ENCODE measurements at regions not wholly inside any gene's neighbourhood (a gene's known extent, or its start where the extent isn't known, plus 50 kb on each side); places are given as distances from the start of the nearest gene placed in this dataset.
A peak's percentile ranks its signal among the peaks of the same experiment; 100 is the strongest.

DNA sequence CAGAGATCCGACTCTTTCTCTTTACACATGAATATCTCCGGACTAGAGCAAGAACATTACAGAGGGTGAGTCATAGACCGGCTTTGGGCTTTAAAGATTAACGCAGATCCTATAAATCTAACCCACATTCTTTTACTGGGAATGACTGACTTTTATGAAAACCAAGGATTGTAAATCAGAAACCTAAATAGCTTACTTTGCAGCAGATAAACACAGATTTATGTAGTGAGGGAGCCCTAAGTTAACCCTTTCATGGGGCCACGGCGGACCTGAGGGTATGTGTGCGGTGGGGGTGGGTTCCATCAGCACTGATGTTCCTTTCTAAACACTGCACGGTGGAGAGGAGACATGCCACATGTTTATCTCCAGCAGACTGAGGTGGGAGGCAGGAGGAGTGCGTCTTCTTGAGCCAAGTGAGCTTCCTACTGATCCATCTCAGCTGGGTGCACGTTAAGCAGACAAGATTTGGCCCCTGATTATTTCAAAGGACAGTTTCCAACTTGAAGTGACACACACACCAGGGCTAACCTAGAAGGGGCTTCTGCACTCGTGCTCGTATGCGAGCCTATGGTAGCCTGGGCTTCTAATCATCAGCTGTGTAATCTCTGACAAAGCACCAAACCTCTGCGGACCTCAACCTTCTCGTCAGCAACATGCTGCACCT lies 127.6 kb downstream of the WDR11 start:
- no peaks in the 10 kb centered on the region for H3K4me1 Mint-ChIP-seq
- no peaks in the 10 kb centered on the region for H3K36me3 Mint-ChIP-seq (ENCODE audit: low read depth)
- no peaks in the 10 kb centered on the region for H3K9me3 Mint-ChIP-seq
- H3K27me3 Mint-ChIP-seq: peaks cover 33% of the 10 kb centered on the region
- no peak overlapping the region for H3K4me3 Mint-ChIP-seq
- DNase-seq: no peak
- intact Hi-C loops (cut with micrococcal nuclease): no loop called here
- no peak overlapping the region for H3K27ac Mint-ChIP-seq

DNA sequence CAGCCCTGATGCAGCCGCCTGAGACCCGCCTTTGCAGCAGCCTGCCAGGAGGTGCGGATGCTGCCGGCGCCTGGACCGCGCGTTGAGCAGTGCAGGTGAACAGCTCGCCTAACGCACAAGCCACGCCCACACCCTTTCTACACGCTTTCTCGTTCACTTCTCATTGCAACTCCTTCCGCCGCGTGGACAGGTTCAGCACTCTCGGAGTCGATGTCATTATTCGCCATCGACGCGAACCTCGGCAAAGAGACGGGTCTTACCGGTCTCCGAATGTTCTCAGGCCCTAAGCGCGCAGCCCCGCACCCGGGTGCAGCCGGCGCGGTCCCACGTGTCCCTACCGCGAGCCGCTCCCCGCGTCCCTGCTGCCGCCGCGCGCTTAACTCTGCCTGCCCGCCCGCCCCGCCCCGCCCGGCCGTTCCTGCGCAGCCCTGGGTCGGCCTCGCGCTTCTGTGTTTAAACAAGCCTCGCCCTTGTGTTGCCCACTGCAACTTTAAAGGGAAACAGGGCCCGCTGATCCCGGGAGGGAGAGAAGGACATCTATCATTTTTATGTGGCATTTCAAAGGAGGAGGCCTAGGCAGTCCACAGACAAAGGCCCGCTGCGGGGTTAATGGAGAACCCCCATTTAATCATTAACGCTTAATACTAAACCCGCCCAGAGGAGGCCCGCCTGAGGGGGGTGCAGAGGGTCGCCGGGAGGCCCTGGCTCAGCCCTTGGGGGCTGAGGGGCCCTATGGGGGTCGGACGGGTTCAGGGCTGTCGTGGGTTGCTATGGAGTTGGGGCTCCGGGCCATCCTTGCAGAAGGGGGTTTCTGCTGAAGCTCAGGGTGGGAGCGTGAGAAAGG lies 128.5 kb downstream of the WDR11 start:
- no peak overlapping the region for H3K27ac Mint-ChIP-seq
- intact Hi-C loops (cut with micrococcal nuclease): no loop called here
- H3K27me3 Mint-ChIP-seq: peaks cover 33% of the 10 kb centered on the region
- peak overlapping the region; percentile 25 for H3K4me3 Mint-ChIP-seq
- peak; percentile 64 for DNase-seq
- no peaks in the 10 kb centered on the region for H3K4me1 Mint-ChIP-seq
- no peaks in the 10 kb centered on the region for H3K36me3 Mint-ChIP-seq (ENCODE audit: low read depth)
- no peaks in the 10 kb centered on the region for H3K9me3 Mint-ChIP-seq

DNA sequence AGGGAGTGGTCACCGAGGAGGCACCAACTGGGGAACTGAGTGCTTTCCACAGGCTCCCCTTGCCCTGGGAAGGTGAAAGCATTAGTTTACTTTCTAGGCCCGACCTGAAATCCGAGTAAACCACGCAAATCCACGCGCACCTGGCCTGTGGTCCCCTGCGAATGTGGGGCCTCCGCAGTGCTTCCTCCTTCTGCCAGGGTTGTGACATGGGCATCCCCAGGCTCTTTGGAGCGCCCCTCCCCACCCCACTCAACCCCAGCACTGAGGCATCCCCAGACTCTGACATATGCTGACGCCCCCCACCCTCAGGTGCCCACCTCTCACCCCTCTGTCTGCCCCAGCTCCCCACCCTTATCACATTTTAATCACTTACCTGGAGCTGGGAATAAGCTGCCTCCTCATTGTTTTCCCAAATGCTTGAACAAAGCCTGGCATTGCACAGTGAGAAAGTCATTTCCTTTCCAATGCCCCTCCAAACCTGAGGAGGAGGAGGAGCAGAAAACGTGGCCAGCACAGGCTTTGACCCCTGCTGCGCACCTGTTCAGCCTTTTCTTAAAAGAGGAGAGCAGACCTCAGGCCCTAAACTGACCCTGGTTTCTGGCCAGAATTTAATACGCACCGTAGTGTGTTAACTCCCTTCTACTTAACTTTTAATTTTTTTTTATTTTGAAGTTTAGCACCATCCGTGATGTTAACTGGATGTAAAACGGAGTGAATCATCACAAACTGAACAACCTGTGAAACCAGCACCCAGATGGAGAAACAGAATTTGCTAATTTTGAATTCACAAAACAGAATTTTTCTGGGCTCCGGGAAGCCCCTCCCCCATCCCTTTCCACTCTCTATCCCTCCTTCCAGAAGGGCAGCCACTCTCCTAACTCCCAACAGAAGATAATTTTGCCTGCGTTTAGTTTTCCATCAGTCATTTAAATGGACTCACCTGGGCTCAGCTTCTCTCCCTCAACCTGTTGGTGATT lies 129.4 kb downstream of the WDR11 start:
- peaks cover 33% of the 10 kb centered on the region for H3K27me3 Mint-ChIP-seq
- intact Hi-C loops (cut with micrococcal nuclease): no loop called here
- H3K4me3 Mint-ChIP-seq: no peak overlapping the region
- no peaks in the 10 kb centered on the region for H3K9me3 Mint-ChIP-seq
- H3K4me1 Mint-ChIP-seq: no peaks in the 10 kb centered on the region
- no peak overlapping the region for H3K27ac Mint-ChIP-seq
- DNase-seq: no peak
- no peaks in the 10 kb centered on the region for H3K36me3 Mint-ChIP-seq (ENCODE audit: low read depth)

DNA sequence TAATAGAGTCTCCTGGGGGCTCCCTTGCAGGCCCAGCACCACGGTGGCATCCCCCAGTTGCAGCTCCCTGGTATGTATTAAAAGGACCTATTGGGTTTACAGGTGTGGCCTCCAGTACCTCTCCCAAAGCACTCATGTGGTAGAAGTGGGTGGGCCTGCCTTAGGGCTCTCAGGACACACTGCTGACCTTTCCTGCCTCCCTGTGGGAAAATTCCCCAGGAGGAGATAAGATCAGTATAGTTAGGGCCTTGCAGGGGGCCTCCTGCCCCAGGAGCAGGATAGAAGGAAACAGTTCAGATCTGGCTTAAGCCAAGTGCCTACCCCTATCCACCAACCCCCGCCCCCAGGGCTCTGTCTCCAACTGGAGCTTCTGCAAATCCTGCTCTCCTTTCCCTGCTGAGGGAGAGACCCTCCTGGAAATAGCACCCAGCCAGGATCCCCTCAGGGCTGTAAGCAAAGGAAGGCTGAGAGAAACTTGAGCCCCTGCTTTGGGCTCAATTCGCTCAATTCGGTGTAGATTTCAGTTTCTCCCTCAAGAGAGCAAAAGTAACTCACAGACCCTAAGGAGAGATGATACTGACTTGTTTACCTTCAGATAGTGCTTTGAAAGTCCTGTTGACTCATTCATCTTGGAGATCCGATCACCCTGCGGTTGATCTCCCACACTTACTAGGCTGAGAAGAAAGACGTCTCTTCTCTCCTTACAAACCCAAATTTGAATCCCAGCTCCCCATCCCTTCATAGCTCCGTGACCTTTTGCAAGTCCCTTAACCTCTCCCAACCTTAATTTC lies 130.6 kb downstream of the WDR11 start:
- H3K4me1 Mint-ChIP-seq: no peaks in the 10 kb centered on the region
- peaks cover 33% of the 10 kb centered on the region for H3K27me3 Mint-ChIP-seq
- intact Hi-C loops (cut with micrococcal nuclease): no loop called here
- no peaks in the 10 kb centered on the region for H3K36me3 Mint-ChIP-seq (ENCODE audit: low read depth)
- H3K4me3 Mint-ChIP-seq: no peak overlapping the region
- no peak for DNase-seq
- peaks cover under 1% of the 10 kb centered on the region for H3K9me3 Mint-ChIP-seq
- H3K27ac Mint-ChIP-seq: no peak overlapping the region

DNA sequence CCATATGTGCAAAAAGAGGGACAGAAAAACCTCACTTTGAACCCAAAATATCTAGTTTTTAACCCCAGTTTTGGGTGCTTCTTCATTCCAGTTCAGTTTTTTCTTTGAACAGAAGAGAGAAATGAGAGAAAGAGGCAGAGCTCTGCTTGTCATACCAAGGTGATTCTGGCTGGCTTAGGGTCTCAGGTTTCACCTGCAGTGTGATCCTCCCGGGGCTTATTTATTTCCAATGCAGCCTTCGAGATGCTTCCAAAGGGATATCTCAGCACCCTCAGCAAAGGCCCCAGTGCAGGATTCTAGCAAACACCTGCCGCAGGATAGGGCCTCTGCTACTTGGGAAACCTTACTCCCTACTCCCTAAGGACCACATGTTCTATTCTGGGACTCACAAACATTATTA lies 131.3 kb downstream of the WDR11 start:
- Mint-ChIP-seq H3K4me1 (no peaks in the 10 kb centered on the region), H3K27me3 (peaks cover 31% of the 10 kb centered on the region), H3K9me3 (peaks cover 6% of the 10 kb centered on the region), H3K27ac (no peak overlapping the region), H3K4me3 (no peak overlapping the region), H3K36me3 (ENCODE audit: low read depth) (no peaks in the 10 kb centered on the region)
- intact Hi-C loops (cut with micrococcal nuclease): no loop called here
- no peak for DNase-seq

DNA sequence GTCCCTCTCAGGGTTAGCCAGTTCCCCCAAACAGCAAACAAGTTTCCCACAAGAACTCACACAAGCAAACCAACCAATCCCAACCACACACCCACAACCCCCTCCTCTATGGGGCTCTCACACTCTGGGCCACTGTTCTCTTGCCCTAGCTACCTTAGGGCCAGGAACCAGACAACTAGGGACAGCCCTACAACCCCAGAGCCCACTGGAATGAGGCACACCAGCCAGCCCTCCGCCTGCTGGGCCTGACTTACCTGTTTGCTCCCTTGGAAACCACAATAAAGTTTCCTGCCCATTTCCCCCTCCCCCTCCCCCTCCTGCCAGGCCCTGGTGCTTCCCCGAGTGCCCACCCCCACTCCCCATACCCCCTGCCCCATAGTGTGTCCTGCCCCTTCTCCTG lies 132.6 kb downstream of the WDR11 start:
- H3K27ac Mint-ChIP-seq: no peak overlapping the region
- no peaks in the 10 kb centered on the region for H3K4me1 Mint-ChIP-seq
- intact Hi-C loops (cut with micrococcal nuclease): no loop called here
- H3K27me3 Mint-ChIP-seq: peaks cover 22% of the 10 kb centered on the region
- H3K9me3 Mint-ChIP-seq: peaks cover 12% of the 10 kb centered on the region
- H3K4me3 Mint-ChIP-seq: no peak overlapping the region
- no peak for DNase-seq
- no peaks in the 10 kb centered on the region for H3K36me3 Mint-ChIP-seq (ENCODE audit: low read depth)

DNA sequence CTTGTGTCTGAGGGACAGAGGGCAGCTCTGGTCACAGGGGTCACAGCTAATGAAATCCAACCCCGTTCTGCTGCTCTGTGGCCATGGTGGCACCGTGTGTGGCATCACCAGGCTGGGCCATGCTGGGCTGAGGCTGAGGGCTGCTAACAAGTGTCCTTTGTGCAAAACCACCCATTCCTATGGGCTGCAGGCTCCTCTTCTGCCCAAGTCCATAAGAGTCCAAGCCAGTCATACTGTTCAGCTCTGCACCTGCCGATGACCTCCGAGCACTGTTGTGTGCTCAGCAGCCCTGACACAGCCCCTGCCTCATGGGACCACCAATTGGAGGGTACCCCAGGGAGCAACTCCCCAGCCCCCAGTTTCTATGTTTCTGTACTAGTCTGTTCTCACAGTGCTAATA lies 133.1 kb downstream of the WDR11 start:
- Mint-ChIP-seq H3K27me3 (peaks cover 17% of the 10 kb centered on the region), H3K9me3 (peaks cover 16% of the 10 kb centered on the region), H3K36me3 (ENCODE audit: low read depth) (no peaks in the 10 kb centered on the region), H3K27ac (no peak overlapping the region), H3K4me1 (no peaks in the 10 kb centered on the region), H3K4me3 (no peak overlapping the region)
- intact Hi-C loops (cut with micrococcal nuclease): no loop called here
- no peak for DNase-seq

DNA sequence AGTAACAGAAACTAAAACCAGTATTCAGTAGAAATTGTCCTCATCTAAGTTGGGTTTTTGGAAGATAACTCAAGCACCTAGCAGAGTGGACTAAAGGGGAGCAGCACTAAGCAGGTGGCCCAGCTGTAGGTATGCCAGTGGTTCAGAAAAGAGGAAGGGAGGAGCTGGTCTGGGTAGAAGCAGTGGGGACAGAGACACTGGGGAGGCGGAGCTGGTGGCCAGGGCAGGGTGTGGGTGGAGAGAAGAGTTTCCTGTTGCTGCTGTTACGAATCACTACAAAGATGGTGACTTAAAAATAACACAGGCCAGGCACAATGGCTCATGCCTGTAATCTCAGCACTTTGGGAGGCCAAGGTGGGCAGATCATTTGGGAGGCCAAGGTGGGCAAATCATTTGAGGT lies 136.2 kb downstream of the WDR11 start:
- Mint-ChIP-seq H3K27ac (no peak overlapping the region), H3K36me3 (ENCODE audit: low read depth) (no peaks in the 10 kb centered on the region), H3K9me3 (peaks cover 17% of the 10 kb centered on the region), H3K4me3 (no peak overlapping the region), H3K4me1 (no peaks in the 10 kb centered on the region), H3K27me3 (no peaks in the 10 kb centered on the region)
- intact Hi-C loops (cut with micrococcal nuclease): no loop called here
- no peak for DNase-seq

DNA sequence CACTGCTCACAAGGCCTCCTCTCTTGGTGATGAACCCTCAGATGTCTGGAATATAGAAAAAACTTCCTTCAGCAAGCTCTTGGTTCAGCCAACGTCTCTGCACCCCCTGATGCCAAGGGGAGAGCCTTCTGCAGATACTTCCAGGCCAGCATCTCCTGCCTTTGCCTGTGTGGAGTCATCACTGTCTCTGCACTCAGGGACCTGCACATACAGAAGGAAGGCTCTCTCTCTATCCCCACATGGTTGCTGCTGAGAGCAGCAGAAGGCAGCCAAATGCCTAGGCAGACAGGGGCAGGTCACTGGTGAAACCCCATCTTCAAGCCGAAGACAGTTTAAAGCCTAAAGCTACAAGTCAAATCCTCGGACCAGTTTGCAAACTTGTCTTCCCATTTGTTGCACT lies 137.6 kb downstream of the WDR11 start:
- Mint-ChIP-seq H3K27ac (no peak overlapping the region), H3K4me3 (no peak overlapping the region), H3K27me3 (no peaks in the 10 kb centered on the region), H3K36me3 (ENCODE audit: low read depth) (no peaks in the 10 kb centered on the region), H3K9me3 (peaks cover 17% of the 10 kb centered on the region), H3K4me1 (no peaks in the 10 kb centered on the region)
- no peak for DNase-seq
- intact Hi-C loops (cut with micrococcal nuclease): no loop called here

- Mint-ChIP-seq H3K9me3 (peaks cover 17% of the 10 kb centered on the region), H3K27ac (no peak overlapping the region)
Observed at GRCh38 chr10:120989279-120989678, 138.1 kb downstream of the WDR11 start.

GRCh38 chr10:120989996-120990598 lies 138.9 kb downstream of the WDR11 start:
- no peaks in the 10 kb centered on the region for H3K36me3 Mint-ChIP-seq (ENCODE audit: low read depth)
- intact Hi-C loops (cut with micrococcal nuclease): no loop called here
- no peak overlapping the region for H3K4me3 Mint-ChIP-seq
- H3K27me3 Mint-ChIP-seq: no peaks in the 10 kb centered on the region
- H3K27ac Mint-ChIP-seq: no peak overlapping the region
- H3K4me1 Mint-ChIP-seq: no peaks in the 10 kb centered on the region
- peaks cover 17% of the 10 kb centered on the region for H3K9me3 Mint-ChIP-seq
- DNase-seq: no peak

More at GRCh38 chr10:120989279-120989678, 138.1 kb downstream of the WDR11 start:
- Mint-ChIP-seq H3K4me1 (no peaks in the 10 kb centered on the region), H3K4me3 (no peak overlapping the region), H3K36me3 (ENCODE audit: low read depth) (no peaks in the 10 kb centered on the region), H3K27me3 (no peaks in the 10 kb centered on the region)
- intact Hi-C loops (cut with micrococcal nuclease): no loop called here
- DNase-seq: no peak

DNA sequence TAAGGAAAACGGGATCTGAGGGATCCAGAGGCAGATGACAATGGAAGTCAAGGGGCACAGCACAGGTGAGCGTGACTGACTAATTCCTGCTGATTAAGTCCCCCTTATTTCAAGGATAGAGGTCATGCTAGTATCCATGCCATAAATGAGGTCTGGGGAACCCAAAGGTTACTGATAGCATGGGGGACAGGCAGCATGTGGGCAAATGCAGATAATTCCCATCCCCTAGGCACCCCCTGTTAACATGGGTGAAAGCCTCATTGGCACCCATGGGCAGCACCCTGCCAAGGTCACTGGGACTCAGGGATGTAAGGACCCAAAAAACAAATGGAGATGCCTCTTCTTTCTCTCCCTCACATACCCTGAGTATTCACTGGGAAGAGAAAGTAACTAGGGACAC lies 139.7 kb downstream of the WDR11 start:
- Mint-ChIP-seq H3K9me3 (peaks cover 17% of the 10 kb centered on the region), H3K4me1 (no peaks in the 10 kb centered on the region), H3K27me3 (no peaks in the 10 kb centered on the region), H3K4me3 (no peak overlapping the region), H3K27ac (no peak overlapping the region), H3K36me3 (ENCODE audit: low read depth) (no peaks in the 10 kb centered on the region)
- DNase-seq: no peak
- intact Hi-C loops (cut with micrococcal nuclease): no loop called here

DNA sequence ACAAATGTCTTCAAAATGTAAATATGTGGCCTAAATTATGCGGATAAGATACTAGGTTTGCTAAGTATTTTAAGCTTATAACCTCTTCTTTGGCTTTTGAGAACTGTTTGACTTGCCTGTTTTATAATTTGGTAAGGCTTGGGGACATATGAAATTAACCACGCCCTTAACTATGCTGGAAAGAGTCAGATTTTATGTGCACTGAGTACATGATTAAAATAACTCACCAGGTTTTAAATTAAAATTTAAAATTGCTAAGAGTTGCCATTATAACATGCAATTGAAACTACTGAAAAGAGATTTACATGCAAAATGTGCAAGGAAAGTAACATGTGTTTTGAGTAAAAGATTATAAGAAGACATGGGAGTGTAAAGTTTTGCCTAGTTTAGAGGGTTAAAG lies 141.9 kb downstream of the WDR11 start:
- Mint-ChIP-seq H3K27me3 (no peaks in the 10 kb centered on the region), H3K4me1 (no peaks in the 10 kb centered on the region)

More for the DNA sequence above, 141.9 kb downstream of the WDR11 start:
- Mint-ChIP-seq H3K9me3 (peaks cover 11% of the 10 kb centered on the region), H3K36me3 (ENCODE audit: low read depth) (no peaks in the 10 kb centered on the region), H3K27ac (no peak overlapping the region), H3K4me3 (no peak overlapping the region)
- DNase-seq: no peak
- intact Hi-C loops (cut with micrococcal nuclease): no loop called here

Data from activated CD4-positive, alpha-beta T cell treated with anti-CD3 and anti-CD28 coated beads, Interleukin-2, amount 10 ng/mL, durations not matched to agents 24 days and 14 days (primary cell).